Activated CD4-positive, CD25-positive, alpha-beta regulatory T cell treated with anti-CD3 and anti-CD28 coated beads, Interleukin-2, amount 50 U/mL, for 72 hours (primary cell): ENCODE measurements at regions not wholly inside any gene's neighbourhood (a gene's known extent, or its start where the extent isn't known, plus 50 kb on each side); places are given as distances from the start of the nearest gene placed in this dataset.
"Not testable (repeated sequence)": the region's sequence is repeated elsewhere in the genome, so short reads cannot be mapped to it uniquely, and the experiment has no call there.

Experiments
- DNase-seq: peaks from one replicate; pipeline ENCODE4 v3.0.0; 2021

- DNase-seq: no peak
These were observed 249.9 kb downstream of the SHOX2 start for GRCh38 chr3:157856078-157856939.

- not testable (repeated sequence) for DNase-seq
These were observed 260.4 kb downstream of the SHOX2 start for GRCh38 chr3:157845839-157846238.

GRCh38 chr3:157844800-157845565 lies 261.2 kb downstream of the SHOX2 start:
- no peak for DNase-seq

- DNase-seq: no peak
These were observed 262.0 kb downstream of the SHOX2 start for GRCh38 chr3:157844216-157844615.

- no peak for DNase-seq
These were observed 265.2 kb downstream of the SHOX2 start for GRCh38 chr3:157841029-157841428.

- no peak for DNase-seq
These were observed 265.7 kb downstream of the SHOX2 start for GRCh38 chr3:157840564-157840963.

- DNase-seq: no peak
These were observed 267.8 kb downstream of the SHOX2 start for GRCh38 chr3:157838457-157838856.

- DNase-seq: no peak
These were observed 268.9 kb downstream of the SHOX2 start for GRCh38 chr3:157837336-157837735.

GRCh38 chr3:157836022-157836421 lies 270.2 kb downstream of the SHOX2 start:
- DNase-seq: no peak

- DNase-seq: no peak
These were observed 273.6 kb downstream of the SHOX2 start for GRCh38 chr3:157832588-157832987.

- DNase-seq: no peak
These were observed 275.5 kb downstream of the SHOX2 start for GRCh38 chr3:157830556-157831236.

GRCh38 chr3:157829786-157830185 lies 276.4 kb downstream of the SHOX2 start:
- no peak for DNase-seq

- DNase-seq: no peak
These were observed 281.9 kb downstream of the SHOX2 start for GRCh38 chr3:157824281-157824680.

- DNase-seq: no peak
These were observed 283.2 kb downstream of the SHOX2 start for GRCh38 chr3:157823050-157823449.

- no peak for DNase-seq
These were observed 286.1 kb downstream of the SHOX2 start for GRCh38 chr3:157820157-157820517.

- DNase-seq: no peak
These were observed 286.7 kb downstream of the SHOX2 start for GRCh38 chr3:157819270-157820156.

- DNase-seq: no peak
These were observed 289.3 kb downstream of the SHOX2 start for GRCh38 chr3:157816896-157817295.

GRCh38 chr3:157816296-157816695 lies 289.9 kb downstream of the SHOX2 start:
- DNase-seq: no peak

GRCh38 chr3:157815739-157816138 lies 290.5 kb downstream of the SHOX2 start:
- DNase-seq: no peak

GRCh38 chr3:157810924-157811718 lies 295.1 kb downstream of the SHOX2 start:
- no peak for DNase-seq

- no peak for DNase-seq
These were observed 298.9 kb downstream of the SHOX2 start for GRCh38 chr3:157807280-157807679.

GRCh38 chr3:157805538-157805937 lies 300.7 kb downstream of the SHOX2 start:
- DNase-seq: no peak
